Neural progenitor cell (in vitro differentiated cells): ENCODE measurements at regions not wholly inside any gene's neighbourhood (a gene's known extent, or its start where the extent isn't known, plus 50 kb on each side); places are given as distances from the start of the nearest gene placed in this dataset.

ENCODE experiments used
- EZH2 ChIP-seq: fragments of 200-600 bp; sonication (generic); IDR thresholded peaks from 2 replicates; pipeline ENCODE4 v1.6.1; 2017; ENCODE audit warnings: antibody characterized with exemption, mild to moderate bottlenecking, moderate library complexity
- EZH2phosphoT487 ChIP-seq: fragments of 200-600 bp; sonication (generic); IDR thresholded peaks from 2 replicates; pipeline ENCODE4 v1.6.1; 2017; ENCODE audit warnings: antibody characterized with exemption
- TF ChIP-seq, protein P1 (sequence below): fragments of 200-600 bp; sonication (generic); IDR thresholded peaks from 2 replicates; pipeline ENCODE4 v1.5.1; 2017; ENCODE audit warnings: antibody characterized with exemption, mild to moderate bottlenecking

DNA sequence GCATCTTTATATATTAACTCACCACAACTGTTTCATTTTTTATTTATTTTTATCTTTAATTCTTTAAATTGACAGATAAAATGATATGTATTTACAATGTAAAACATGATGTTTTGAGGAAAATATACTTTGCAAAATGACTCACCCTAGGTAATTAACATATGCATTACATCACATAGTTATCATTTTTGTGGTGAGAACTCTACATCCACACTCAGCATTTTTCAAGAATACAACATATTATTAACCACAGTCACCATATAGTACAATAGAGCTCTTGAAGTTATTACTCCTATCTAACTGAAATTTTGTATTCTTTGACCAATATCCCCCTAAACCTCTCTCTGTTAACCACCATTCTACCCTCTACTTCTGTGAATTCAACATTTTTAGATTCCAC, 194.7 kb upstream of the KIF2B start:
- TF ChIP-seq, protein P1, sequence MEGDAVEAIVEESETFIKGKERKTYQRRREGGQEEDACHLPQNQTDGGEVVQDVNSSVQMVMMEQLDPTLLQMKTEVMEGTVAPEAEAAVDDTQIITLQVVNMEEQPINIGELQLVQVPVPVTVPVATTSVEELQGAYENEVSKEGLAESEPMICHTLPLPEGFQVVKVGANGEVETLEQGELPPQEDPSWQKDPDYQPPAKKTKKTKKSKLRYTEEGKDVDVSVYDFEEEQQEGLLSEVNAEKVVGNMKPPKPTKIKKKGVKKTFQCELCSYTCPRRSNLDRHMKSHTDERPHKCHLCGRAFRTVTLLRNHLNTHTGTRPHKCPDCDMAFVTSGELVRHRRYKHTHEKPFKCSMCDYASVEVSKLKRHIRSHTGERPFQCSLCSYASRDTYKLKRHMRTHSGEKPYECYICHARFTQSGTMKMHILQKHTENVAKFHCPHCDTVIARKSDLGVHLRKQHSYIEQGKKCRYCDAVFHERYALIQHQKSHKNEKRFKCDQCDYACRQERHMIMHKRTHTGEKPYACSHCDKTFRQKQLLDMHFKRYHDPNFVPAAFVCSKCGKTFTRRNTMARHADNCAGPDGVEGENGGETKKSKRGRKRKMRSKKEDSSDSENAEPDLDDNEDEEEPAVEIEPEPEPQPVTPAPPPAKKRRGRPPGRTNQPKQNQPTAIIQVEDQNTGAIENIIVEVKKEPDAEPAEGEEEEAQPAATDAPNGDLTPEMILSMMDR, result no peak
- no peak for TF ChIP-seq EZH2phosphoT487
- no peak for TF ChIP-seq EZH2
